ENCODE measurements at regions not wholly inside any gene's neighbourhood (a gene's known extent, or its start where the extent isn't known, plus 50 kb on each side); places are given as distances from the start of the nearest gene placed in this dataset.

- TF ChIP-seq CTCF (IDR thresholded peaks at IDR 0.05) (no peak), POLR2A (IDR thresholded peaks at IDR 0.05) (no peak), POLR2AphosphoS5 (IDR thresholded peaks at IDR 0.05) (no peak)
Observed at GRCh38 chr1:164477343-164477742, 81.6 kb upstream of the PBX1 start.
